GM12878 (cell line): ENCODE measurements at regions not wholly inside any gene's neighbourhood (a gene's known extent, or its start where the extent isn't known, plus 50 kb on each side); places are given as distances from the start of the nearest gene placed in this dataset.

Experiments
- ATAC-seq: fragments of 200-7000 bp; cut with Tn5 transposase; 3 replicates; pipeline ENCODE4 v1.9.1; 2020; ENCODE audit warnings: mild to moderate bottlenecking, moderate library complexity
- BruUV-seq: library from RNA; stranded (reverse); fragments of 400-500 nt; replicated peaks from 2 replicates; lab custom pipeline; 2021; lab: Mats Ljungman, UMichigan
- CTCF ChIA-PET: fragments of 300-600 bp; sonication (Branson Sonifier 250); formaldehyde crosslinking; extraction: SDS; loops from one replicate; lab custom pipeline; 2021; ENCODE audit warnings: inconsistent platforms; lab: Yijun Ruan, JAX
- POLR2A ChIA-PET: fragments of 350-600 bp; formaldehyde crosslinking; extraction: SDS; loops from one replicate; lab custom pipeline; 2021; ENCODE audit warnings: inconsistent platforms; lab: Charles Lee
- RAD21 ChIA-PET: fragments of 300-600 bp; sonication (Branson Sonifier 250); formaldehyde crosslinking; loops from one replicate; lab custom pipeline; 2023; ENCODE audit warnings: antibody characterized with exemption; ENCODE audit not compliant: unreplicated experiment; lab: Charles Lee
- SMC1A ChIA-PET: fragments of 300-600 bp; sonication (Branson Sonifier 250); formaldehyde crosslinking; loops from one replicate; lab custom pipeline; 2023; ENCODE audit not compliant: unreplicated experiment, uncharacterized antibody; lab: Charles Lee
- DNase-seq: peaks from one replicate; pipeline ENCODE4 v3.0.0-alpha.2; 2011; ENCODE audit warnings: low read depth, low spot score
- FAIRE-seq: peaks from 3 replicates; lab custom pipeline; 2011; peaks lifted over from hg19 to GRCh38; lab: Jason Lieb, UNC
- H2AFZ ChIP-seq: 2 replicates; pipeline ENCODE4 v1.6.0; 2011; ENCODE audit warnings: low read depth, low read length, control low read depth; ENCODE audit not compliant: control insufficient read depth
- H3K27ac ChIP-seq: 2 replicates; pipeline ENCODE4 v1.5.1; 2011; ENCODE audit warnings: control low read depth; ENCODE audit not compliant: control insufficient read depth, insufficient read depth
- H3K27me3 ChIP-seq, 2 experiments: replicated peaks in 1 of 2; 2 replicates each; pipeline versions ENCODE4 v1.6.0 to v1.6.1; 2011; ENCODE audit warnings: low read length in 1 of 2; ENCODE audit not compliant: control insufficient read depth in 2 of 2, insufficient read depth in 2 of 2
- H3K36me3 ChIP-seq, 2 experiments: 2 replicates each; pipeline ENCODE4 v1.5.1; 2011; ENCODE audit warnings: low read length in 1 of 2; ENCODE audit not compliant: control insufficient read depth in 2 of 2, insufficient read depth in 2 of 2
- H3K4me1 ChIP-seq: 2 replicates; pipeline ENCODE4 v1.6.1; 2011; ENCODE audit warnings: mild to moderate bottlenecking, low read length, moderate library complexity, mixed read lengths; ENCODE audit not compliant: control insufficient read depth, insufficient read depth
- H3K4me2 ChIP-seq: 2 replicates; pipeline ENCODE4 v1.6.0; 2011; ENCODE audit warnings: control low read depth; ENCODE audit not compliant: control insufficient read depth, insufficient read depth
- H3K4me3 ChIP-seq: fragments of 200-600 bp; sonication (generic); 2 replicates; pipeline ENCODE4 v1.5.1; 2016
- H3K79me2 ChIP-seq: 2 replicates; pipeline ENCODE4 v1.6.0; 2011; ENCODE audit warnings: low read length; ENCODE audit not compliant: control insufficient read depth, insufficient read depth
- H3K9ac ChIP-seq: 2 replicates; pipeline ENCODE4 v1.8.0; 2011; ENCODE audit warnings: low read length, control low read depth, mixed read lengths; ENCODE audit not compliant: control insufficient read depth, insufficient read depth
- H3K9me3 ChIP-seq: replicated peaks from 3 replicates; pipeline ENCODE4 v1.5.1; 2011; ENCODE audit warnings: mild to moderate bottlenecking, low read length; ENCODE audit not compliant: control insufficient read depth, insufficient read depth
- H4K20me1 ChIP-seq: 2 replicates; pipeline ENCODE4 v1.6.0; 2011; ENCODE audit not compliant: control insufficient read depth, insufficient read depth
- CBX3 ChIP-seq: fragments of 200-600 bp; sonication (generic); IDR thresholded peaks from 2 replicates; pipeline ENCODE4 v1.6.1; 2016; ENCODE audit warnings: low read depth, borderline replicate concordance
- NR2C1 ChIP-seq: fragments of 450-650 bp; IDR thresholded peaks from 2 replicates; pipeline ENCODE4 v1.6.1; 2017; ENCODE audit warnings: antibody characterized with exemption, mild to moderate bottlenecking, moderate library complexity
- PAX8 ChIP-seq: fragments of 450-650 bp; IDR thresholded peaks from 2 replicates; pipeline ENCODE4 v1.6.1; 2017; ENCODE audit warnings: mild to moderate bottlenecking, moderate library complexity
- SP1 ChIP-seq: IDR thresholded peaks from one replicate; pipeline ENCODE4 v1.6.1; 2011; ENCODE audit warnings: low read depth, low read length
- TCF12 ChIP-seq: IDR thresholded peaks from 2 replicates; pipeline ENCODE4 v1.6.1; 2011; ENCODE audit warnings: low read depth, mild to moderate bottlenecking, low read length
- WGBS: methylation state at CpG from one replicate; pipeline ENCODE4 v1.1.6; 2016; ENCODE audit warnings: low lambda C conversion rate; ENCODE audit not compliant: insufficient replicate concordance, insufficient coverage; ENCODE audit errors: missing lambda C conversion rate; 5-methylcytosine and 5-hydroxymethylcytosine counted together
- in situ Hi-C: fragments of 300-500 bp; cut with MboI; formaldehyde crosslinking; loops from 9 replicates; pipeline ENCODE4 v1.14.3; 2018; ENCODE audit warnings: mixed read lengths
- intact Hi-C: fragments of 100-400 bp; cut with micrococcal nuclease; formaldehyde crosslinking; loops from one replicate; pipeline ENCODE4 v1.14.2; 2022; ENCODE audit not compliant: unreplicated experiment
- TF ChIP-seq, protein P1 (sequence below): fragments of 450-650 bp; formaldehyde crosslinking; IDR thresholded peaks from 2 replicates; pipeline ENCODE4 v1.4.0; 2020; ENCODE audit warnings: mild to moderate bottlenecking, moderate library complexity
- TF ChIP-seq, protein P2 (sequence below): fragments of 450-650 bp; conservative IDR thresholded peaks from 2 replicates; pipeline ENCODE4 v1.6.1; 2017; ENCODE audit warnings: mild to moderate bottlenecking, moderate library complexity

DNA sequence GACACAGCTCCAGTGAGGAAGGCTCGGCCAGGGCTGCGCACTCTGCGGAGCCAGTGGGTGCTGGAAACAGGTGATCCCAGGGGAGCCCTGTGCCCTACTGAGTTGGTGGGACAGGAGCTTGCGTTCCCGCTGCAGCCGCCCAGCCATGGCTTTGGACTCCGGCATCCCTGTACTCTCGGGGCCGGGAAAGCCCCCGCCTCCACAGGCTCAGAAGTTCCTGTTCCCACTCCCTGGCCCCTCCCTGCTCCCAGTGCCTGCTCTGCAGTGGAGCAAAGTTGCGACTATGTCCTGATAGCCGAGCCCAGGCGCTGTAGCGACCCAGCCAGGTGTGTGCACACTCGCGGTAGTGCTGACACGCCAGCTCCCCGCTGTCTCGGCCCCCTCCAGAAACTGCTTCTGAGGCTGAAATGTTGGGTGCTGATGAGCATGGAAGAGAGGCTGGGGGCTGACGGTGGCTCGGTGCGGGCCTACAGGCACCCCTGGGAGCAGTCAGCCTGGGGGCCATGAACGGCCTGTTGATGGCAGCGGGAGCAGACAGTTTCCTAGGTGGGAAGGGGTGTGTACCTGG lies 344.6 kb upstream of the MGAT4C start:
- WGBS = 58% methylated on average over 23 of the region's 24 CpGs
- H4K20me1 ChIP-seq = no peaks in the 10 kb centered on the region
- SMC1A ChIA-PET = no interaction called here
- no peaks in the 10 kb centered on the region for H3K4me1 ChIP-seq
- no peaks in the 10 kb centered on the region for H3K27me3 ChIP-seq
- FAIRE-seq = no peak
- H2AFZ ChIP-seq = no peak overlapping the region
- intact Hi-C loops = no loop called here
- H3K36me3 ChIP-seq = no peaks in the 10 kb centered on the region
- TF ChIP-seq, protein P1, sequence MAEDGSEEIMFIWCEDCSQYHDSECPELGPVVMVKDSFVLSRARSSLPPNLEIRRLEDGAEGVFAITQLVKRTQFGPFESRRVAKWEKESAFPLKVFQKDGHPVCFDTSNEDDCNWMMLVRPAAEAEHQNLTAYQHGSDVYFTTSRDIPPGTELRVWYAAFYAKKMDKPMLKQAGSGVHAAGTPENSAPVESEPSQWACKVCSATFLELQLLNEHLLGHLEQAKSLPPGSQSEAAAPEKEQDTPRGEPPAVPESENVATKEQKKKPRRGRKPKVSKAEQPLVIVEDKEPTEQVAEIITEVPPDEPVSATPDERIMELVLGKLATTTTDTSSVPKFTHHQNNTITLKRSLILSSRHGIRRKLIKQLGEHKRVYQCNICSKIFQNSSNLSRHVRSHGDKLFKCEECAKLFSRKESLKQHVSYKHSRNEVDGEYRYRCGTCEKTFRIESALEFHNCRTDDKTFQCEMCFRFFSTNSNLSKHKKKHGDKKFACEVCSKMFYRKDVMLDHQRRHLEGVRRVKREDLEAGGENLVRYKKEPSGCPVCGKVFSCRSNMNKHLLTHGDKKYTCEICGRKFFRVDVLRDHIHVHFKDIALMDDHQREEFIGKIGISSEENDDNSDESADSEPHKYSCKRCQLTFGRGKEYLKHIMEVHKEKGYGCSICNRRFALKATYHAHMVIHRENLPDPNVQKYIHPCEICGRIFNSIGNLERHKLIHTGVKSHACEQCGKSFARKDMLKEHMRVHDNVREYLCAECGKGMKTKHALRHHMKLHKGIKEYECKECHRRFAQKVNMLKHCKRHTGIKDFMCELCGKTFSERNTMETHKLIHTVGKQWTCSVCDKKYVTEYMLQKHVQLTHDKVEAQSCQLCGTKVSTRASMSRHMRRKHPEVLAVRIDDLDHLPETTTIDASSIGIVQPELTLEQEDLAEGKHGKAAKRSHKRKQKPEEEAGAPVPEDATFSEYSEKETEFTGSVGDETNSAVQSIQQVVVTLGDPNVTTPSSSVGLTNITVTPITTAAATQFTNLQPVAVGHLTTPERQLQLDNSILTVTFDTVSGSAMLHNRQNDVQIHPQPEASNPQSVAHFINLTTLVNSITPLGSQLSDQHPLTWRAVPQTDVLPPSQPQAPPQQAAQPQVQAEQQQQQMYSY (CRISPR knock-in tag) = no peak
- TF ChIP-seq PAX8 (no peak), SP1 (no peak), TCF12 (no peak), NR2C1 (no peak), CBX3 (no peak)
- TF ChIP-seq, protein P2, sequence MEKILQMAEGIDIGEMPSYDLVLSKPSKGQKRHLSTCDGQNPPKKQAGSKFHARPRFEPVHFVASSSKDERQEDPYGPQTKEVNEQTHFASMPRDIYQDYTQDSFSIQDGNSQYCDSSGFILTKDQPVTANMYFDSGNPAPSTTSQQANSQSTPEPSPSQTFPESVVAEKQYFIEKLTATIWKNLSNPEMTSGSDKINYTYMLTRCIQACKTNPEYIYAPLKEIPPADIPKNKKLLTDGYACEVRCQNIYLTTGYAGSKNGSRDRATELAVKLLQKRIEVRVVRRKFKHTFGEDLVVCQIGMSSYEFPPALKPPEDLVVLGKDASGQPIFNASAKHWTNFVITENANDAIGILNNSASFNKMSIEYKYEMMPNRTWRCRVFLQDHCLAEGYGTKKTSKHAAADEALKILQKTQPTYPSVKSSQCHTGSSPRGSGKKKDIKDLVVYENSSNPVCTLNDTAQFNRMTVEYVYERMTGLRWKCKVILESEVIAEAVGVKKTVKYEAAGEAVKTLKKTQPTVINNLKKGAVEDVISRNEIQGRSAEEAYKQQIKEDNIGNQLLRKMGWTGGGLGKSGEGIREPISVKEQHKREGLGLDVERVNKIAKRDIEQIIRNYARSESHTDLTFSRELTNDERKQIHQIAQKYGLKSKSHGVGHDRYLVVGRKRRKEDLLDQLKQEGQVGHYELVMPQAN = no peak
- TF ChIP-seq, all 136 proteins: peak for 0
- H3K27ac ChIP-seq = no peak overlapping the region
- no peak overlapping the region for H3K4me3 ChIP-seq
- DNase-seq = no peak
- H3K9ac ChIP-seq = no peak overlapping the region
- H3K9me3 ChIP-seq = no peaks in the 10 kb centered on the region
- ATAC-seq = no peak
- in situ Hi-C loops = no loop called here
- POLR2A ChIA-PET = no interaction called here
- H3K79me2 ChIP-seq = no peaks in the 10 kb centered on the region
- RAD21 ChIA-PET = no interaction called here
- no peak overlapping the region for H3K4me2 ChIP-seq
- CTCF ChIA-PET = no interaction called here
- BruUV-seq = no TSS peak
